Keratinocyte (primary cell): ENCODE measurements at regions not wholly inside any gene's neighbourhood (a gene's known extent, or its start where the extent isn't known, plus 50 kb on each side); places are given as distances from the start of the nearest gene placed in this dataset.

Experiments
- DNase-seq: peaks from one replicate; pipeline ENCODE4 v3.0.0-alpha.2; 2011; ENCODE audit warnings: low read depth, missing footprints, low spot score
- FAIRE-seq: peaks from 2 replicates; lab custom pipeline; 2011; peaks lifted over from hg19 to GRCh38; lab: Jason Lieb, UNC
- H2AFZ ChIP-seq: 2 replicates; pipeline ENCODE4 v1.6.0; 2012; ENCODE audit warnings: low read length, control low read depth, inconsistent platforms; ENCODE audit not compliant: control insufficient read depth
- H3K27ac ChIP-seq: 2 replicates; pipeline ENCODE4 v1.5.1; 2011; ENCODE audit warnings: low read length; ENCODE audit not compliant: control insufficient read depth, insufficient read depth
- H3K27me3 ChIP-seq: 3 replicates; pipeline ENCODE4 v1.6.0; 2011; ENCODE audit warnings: low read length; ENCODE audit not compliant: control insufficient read depth, insufficient read depth; ENCODE audit errors: extremely low read depth
- H3K36me3 ChIP-seq, 2 experiments: 2 replicates in 1 of 2; 3 replicates in 1 of 2; pipeline ENCODE4 v1.5.1; 2011; ENCODE audit warnings: low read length in 2 of 2, mild to moderate bottlenecking in 1 of 2; ENCODE audit not compliant: control insufficient read depth in 2 of 2, insufficient read depth in 2 of 2; ENCODE audit errors: extremely low read depth in 1 of 2
- H3K4me1 ChIP-seq: 3 replicates; pipeline ENCODE4 v1.5.1; 2011; ENCODE audit warnings: low read length; ENCODE audit not compliant: control insufficient read depth, insufficient read depth; ENCODE audit errors: extremely low read depth
- H3K4me2 ChIP-seq: 3 replicates; pipeline ENCODE4 v1.6.0; 2011; ENCODE audit warnings: low read depth, low read length; ENCODE audit not compliant: control insufficient read depth, insufficient read depth; ENCODE audit errors: extremely low read depth
- H3K4me3 ChIP-seq, 3 experiments: fragments of 200-600 bp in 1 of 3; sonication (generic) in 1 of 3; 2 replicates in 2 of 3; 3 replicates in 1 of 3; pipeline ENCODE4 v1.5.1; 2011 to 2016; ENCODE audit warnings: low read length in 3 of 3, mild to moderate bottlenecking in 3 of 3, control low read depth in 2 of 3, inconsistent platforms in 1 of 3, low read depth in 1 of 3, mixed read lengths in 1 of 3, mixed run types in 1 of 3, moderate library complexity in 1 of 3; ENCODE audit not compliant: control insufficient read depth in 2 of 3, insufficient read depth in 2 of 3; ENCODE audit errors: extremely low read depth in 1 of 3
- H3K79me2 ChIP-seq: 2 replicates; pipeline ENCODE4 v1.6.0; 2012; ENCODE audit warnings: low read length; ENCODE audit not compliant: control insufficient read depth, insufficient read depth
- H3K9ac ChIP-seq: 3 replicates; pipeline ENCODE4 v1.6.0; 2011; ENCODE audit warnings: low read length; ENCODE audit not compliant: control insufficient read depth, insufficient read depth; ENCODE audit errors: extremely low read depth
- H3K9me1 ChIP-seq: 3 replicates; pipeline ENCODE4 v1.6.0; 2011; ENCODE audit warnings: low read length; ENCODE audit not compliant: control insufficient read depth, insufficient read depth; ENCODE audit errors: extremely low read depth
- H3K9me3 ChIP-seq: 2 replicates; pipeline ENCODE4 v1.5.1; 2012; ENCODE audit warnings: low read depth, low read length; ENCODE audit not compliant: control insufficient read depth
- H4K20me1 ChIP-seq: 3 replicates; pipeline ENCODE4 v1.6.0; 2011; ENCODE audit warnings: low read length; ENCODE audit not compliant: control insufficient read depth, insufficient read depth; ENCODE audit errors: extremely low read depth
- CTCF ChIP-seq, 3 experiments: IDR thresholded peaks in 1 of 3; conservative IDR thresholded peaks in 1 of 3; optimal IDR thresholded peaks in 1 of 3; 2 replicates in 2 of 3; 3 replicates in 1 of 3; pipeline versions ENCODE3 to v1.5.1; 2011; ENCODE audit warnings: low read length in 3 of 3, mild to moderate bottlenecking in 3 of 3, moderate library complexity in 2 of 3, control low read depth in 1 of 3, inconsistent platforms in 1 of 3; ENCODE audit not compliant: insufficient read depth in 2 of 3; ENCODE audit errors: extremely low read depth in 1 of 3
- EZH2 ChIP-seq: IDR thresholded peaks from one replicate; pipeline ENCODE4 v1.6.1; 2012; ENCODE audit warnings: inconsistent platforms, mild to moderate bottlenecking, low read length, moderate library complexity
- dilution Hi-C: fragments of 300-500 bp; cut with MboI; formaldehyde crosslinking; loops from one replicate; pipeline ENCODE4 v1.7.0; 2020; ENCODE audit warnings: low sequenced_read_pairs; ENCODE audit not compliant: extremely low pct_ligation_motif_present

GRCh38 chrX:151796576-151796975 lies 62.0 kb downstream of the CNGA2 start:
- Histone ChIP-seq H3K36me3 (no peaks in the 10 kb centered on the region), H3K4me1 (no peaks in the 10 kb centered on the region), H3K4me2 (no peak overlapping the region), H4K20me1 (no peaks in the 10 kb centered on the region), H3K27ac (no peak overlapping the region), H3K4me3 (no peak overlapping the region), H2AFZ (no peak overlapping the region), H3K9me1 (no peaks in the 10 kb centered on the region), H3K27me3 (no peaks in the 10 kb centered on the region), H3K9ac (no peak overlapping the region), H3K9me3 (no peaks in the 10 kb centered on the region), H3K79me2 (no peaks in the 10 kb centered on the region)
- TF ChIP-seq EZH2: no peak
- no peak for TF ChIP-seq CTCF (optimal IDR thresholded peaks at IDR 0.05 in 1 of 3, IDR thresholded peaks at IDR 0.05 in 1 of 3, conservative IDR thresholded peaks at IDR 0.05 in 1 of 3; ENCODE audit: extremely low read depth in 1 of 3, insufficient read depth in 2 of 3, low read length in 3 of 3)
- dilution Hi-C loops: no loop called here
- DNase-seq: peak; percentile 19
- FAIRE-seq: no peak

GRCh38 chrX:151801980-151802379 lies 67.4 kb downstream of the CNGA2 start:
- no peak for TF ChIP-seq EZH2
- TF ChIP-seq CTCF (optimal IDR thresholded peaks at IDR 0.05 in 1 of 3, IDR thresholded peaks at IDR 0.05 in 1 of 3, conservative IDR thresholded peaks at IDR 0.05 in 1 of 3; ENCODE audit: extremely low read depth in 1 of 3, insufficient read depth in 2 of 3, low read length in 3 of 3): peak; percentile 15 to 40 (median 36)
- no peak overlapping the region for H3K4me3 ChIP-seq
- no peak overlapping the region for H3K4me2 ChIP-seq
- no peaks in the 10 kb centered on the region for H3K36me3 ChIP-seq
- DNase-seq (no peak), FAIRE-seq (no peak)
- no peaks in the 10 kb centered on the region for H3K27me3 ChIP-seq
- H2AFZ ChIP-seq: no peak overlapping the region
- dilution Hi-C loops: no loop called here
- H3K79me2 ChIP-seq: no peaks in the 10 kb centered on the region
- H3K9me3 ChIP-seq: no peaks in the 10 kb centered on the region
- H3K9me1 ChIP-seq: no peaks in the 10 kb centered on the region
- H4K20me1 ChIP-seq: no peaks in the 10 kb centered on the region
- H3K4me1 ChIP-seq: peaks cover 8% of the 10 kb centered on the region
- no peak overlapping the region for H3K9ac ChIP-seq
- H3K27ac ChIP-seq: no peak overlapping the region
